ENCODE measurements at regions not wholly inside any gene's neighbourhood (a gene's known extent, or its start where the extent isn't known, plus 50 kb on each side); places are given as distances from the start of the nearest gene placed in this dataset.

GRCh38 chr4:180784940-180785339, 1458.3 kb upstream of the TENM3 start:
- Histone ChIP-seq H3K4me3 (ENCODE audit: low read length) (no peak overlapping the region), H3K9me3 (ENCODE audit: low read length) (no peaks in the 10 kb centered on the region), H3K4me1 (ENCODE audit: insufficient read depth, low read length) (no peaks in the 10 kb centered on the region), H3K27ac (ENCODE audit: low read depth, low read length) (no peak overlapping the region), H3K27me3 (ENCODE audit: insufficient read depth, low read length, poor library complexity, severe bottlenecking) (no peaks in the 10 kb centered on the region), H3K36me3 (ENCODE audit: insufficient read depth, low read length) (no peaks in the 10 kb centered on the region)
- no peak for DNase-seq
- CTCF ChIA-PET, result no interaction called here
- no peaks in the 10 kb centered on the region for H3K36me3 Mint-ChIP-seq
- no peak overlapping the region for H3K4me3 Mint-ChIP-seq
- POLR2A ChIA-PET, result no interaction called here
- H3K4me1 Mint-ChIP-seq, result no peaks in the 10 kb centered on the region
- no peak overlapping the region for H3K27ac Mint-ChIP-seq
- peaks cover 6 to 22% (median 14%) of the 10 kb centered on the region in 5 donors for H3K9me3 Mint-ChIP-seq
- no peaks in the 10 kb centered on the region for H3K27me3 Mint-ChIP-seq

GRCh38 chr4:180788729-180789128, 1454.5 kb upstream of the TENM3 start:
- Mint-ChIP-seq H3K4me3 (no peak overlapping the region), H3K36me3 (no peaks in the 10 kb centered on the region), H3K4me1 (no peaks in the 10 kb centered on the region), H3K27ac (no peak overlapping the region), H3K27me3 (no peaks in the 10 kb centered on the region), H3K9me3 (peaks cover 4 to 12% (median 8%) of the 10 kb centered on the region in 5 donors)
- Histone ChIP-seq H3K27me3 (ENCODE audit: insufficient read depth, low read length, poor library complexity, severe bottlenecking) (no peaks in the 10 kb centered on the region), H3K36me3 (ENCODE audit: insufficient read depth, low read length) (no peaks in the 10 kb centered on the region), H3K27ac (ENCODE audit: low read depth, low read length) (no peak overlapping the region), H3K4me1 (ENCODE audit: insufficient read depth, low read length) (no peaks in the 10 kb centered on the region), H3K4me3 (ENCODE audit: low read length) (no peak overlapping the region), H3K9me3 (ENCODE audit: low read length) (no peaks in the 10 kb centered on the region)
- ChIA-PET POLR2A (no interaction called here), CTCF (no interaction called here)
- no peak for DNase-seq

GRCh38 chr4:180789929-180790328, 1453.3 kb upstream of the TENM3 start:
- H3K36me3 ChIP-seq (ENCODE audit: insufficient read depth, low read length), result no peaks in the 10 kb centered on the region
- H3K4me1 ChIP-seq (ENCODE audit: insufficient read depth, low read length), result no peaks in the 10 kb centered on the region
- Mint-ChIP-seq H3K27me3 (no peaks in the 10 kb centered on the region), H3K36me3 (no peaks in the 10 kb centered on the region), H3K4me3 (no peak overlapping the region), H3K27ac (no peak overlapping the region), H3K9me3 (peaks cover 2 to 10% (median 6%) of the 10 kb centered on the region in 5 donors), H3K4me1 (no peaks in the 10 kb centered on the region)
- H3K27ac ChIP-seq (ENCODE audit: low read depth, low read length), result no peak overlapping the region
- no peaks in the 10 kb centered on the region for H3K27me3 ChIP-seq (ENCODE audit: insufficient read depth, low read length, poor library complexity, severe bottlenecking)
- CTCF ChIA-PET, result no interaction called here
- H3K9me3 ChIP-seq (ENCODE audit: low read length), result no peaks in the 10 kb centered on the region
- DNase-seq, result no peak
- POLR2A ChIA-PET, result no interaction called here
- no peak overlapping the region for H3K4me3 ChIP-seq (ENCODE audit: low read length)

- POLR2A ChIA-PET, result no interaction called here
- Histone ChIP-seq H3K27me3 (ENCODE audit: insufficient read depth, low read length, poor library complexity, severe bottlenecking) (no peaks in the 10 kb centered on the region), H3K4me1 (ENCODE audit: insufficient read depth, low read length) (no peaks in the 10 kb centered on the region), H3K36me3 (ENCODE audit: insufficient read depth, low read length) (no peaks in the 10 kb centered on the region), H3K9me3 (ENCODE audit: low read length) (no peaks in the 10 kb centered on the region), H3K4me3 (ENCODE audit: low read length) (no peak overlapping the region), H3K27ac (ENCODE audit: low read depth, low read length) (no peak overlapping the region)
- Mint-ChIP-seq H3K9me3 (peaks cover 2 to 10% (median 9%) of the 10 kb centered on the region in 5 donors), H3K4me1 (no peaks in the 10 kb centered on the region), H3K4me3 (no peak overlapping the region), H3K36me3 (no peaks in the 10 kb centered on the region), H3K27me3 (no peaks in the 10 kb centered on the region), H3K27ac (no peak overlapping the region)
- no peak for DNase-seq
- CTCF ChIA-PET, result no interaction called here
Measured at GRCh38 chr4:180790471-180790870, 1452.7 kb upstream of the TENM3 start.

GRCh38 chr4:180792541-180792940, 1450.7 kb upstream of the TENM3 start:
- H3K27ac Mint-ChIP-seq, result no peak overlapping the region
- no peaks in the 10 kb centered on the region for H3K36me3 ChIP-seq (ENCODE audit: insufficient read depth, low read length)
- no peaks in the 10 kb centered on the region for H3K27me3 Mint-ChIP-seq
- no peaks in the 10 kb centered on the region for H3K4me1 Mint-ChIP-seq
- CTCF ChIA-PET, result interaction anchor here (0.6 kb wide), 1 partner anchor 128 kb away, joined by 3 read pairs; no protein-coding TSS in a partner anchor
- no peaks in the 10 kb centered on the region for H3K36me3 Mint-ChIP-seq
- H3K9me3 ChIP-seq (ENCODE audit: low read length), result no peaks in the 10 kb centered on the region
- no peak for DNase-seq
- H3K9me3 Mint-ChIP-seq, result peaks cover 2 to 10% (median 4%) of the 10 kb centered on the region in 5 donors
- no peaks in the 10 kb centered on the region for H3K27me3 ChIP-seq (ENCODE audit: insufficient read depth, low read length, poor library complexity, severe bottlenecking)
- POLR2A ChIA-PET, result no interaction called here
- no peaks in the 10 kb centered on the region for H3K4me1 ChIP-seq (ENCODE audit: insufficient read depth, low read length)
- H3K4me3 Mint-ChIP-seq, result no peak overlapping the region
- no peak overlapping the region for H3K4me3 ChIP-seq (ENCODE audit: low read length)
- no peak overlapping the region for H3K27ac ChIP-seq (ENCODE audit: low read depth, low read length)

GRCh38 chr4:180794333-180794732, 1448.9 kb upstream of the TENM3 start:
- POLR2A ChIA-PET, result no interaction called here
- H3K27ac Mint-ChIP-seq, result no peak overlapping the region
- Histone ChIP-seq H3K4me1 (ENCODE audit: insufficient read depth, low read length) (no peaks in the 10 kb centered on the region), H3K36me3 (ENCODE audit: insufficient read depth, low read length) (no peaks in the 10 kb centered on the region), H3K27ac (ENCODE audit: low read depth, low read length) (no peak overlapping the region), H3K4me3 (ENCODE audit: low read length) (no peak overlapping the region), H3K27me3 (ENCODE audit: insufficient read depth, low read length, poor library complexity, severe bottlenecking) (no peaks in the 10 kb centered on the region), H3K9me3 (ENCODE audit: low read length) (no peaks in the 10 kb centered on the region)
- no peak overlapping the region for H3K4me3 Mint-ChIP-seq
- H3K4me1 Mint-ChIP-seq, result no peaks in the 10 kb centered on the region
- H3K9me3 Mint-ChIP-seq, result peaks cover 0 to 13% (median 4%) of the 10 kb centered on the region in 5 donors
- CTCF ChIA-PET, result no interaction called here
- H3K27me3 Mint-ChIP-seq, result no peaks in the 10 kb centered on the region
- no peaks in the 10 kb centered on the region for H3K36me3 Mint-ChIP-seq
- DNase-seq, result no peak

- Histone ChIP-seq H3K4me3 (ENCODE audit: low read length) (no peak overlapping the region), H3K27me3 (ENCODE audit: insufficient read depth, low read length, poor library complexity, severe bottlenecking) (no peaks in the 10 kb centered on the region), H3K9me3 (ENCODE audit: low read length) (no peaks in the 10 kb centered on the region), H3K36me3 (ENCODE audit: insufficient read depth, low read length) (no peaks in the 10 kb centered on the region), H3K27ac (ENCODE audit: low read depth, low read length) (no peak overlapping the region), H3K4me1 (ENCODE audit: insufficient read depth, low read length) (no peaks in the 10 kb centered on the region)
- DNase-seq, result no peak
- Mint-ChIP-seq H3K9me3 (peaks cover 2 to 11% (median 5%) of the 10 kb centered on the region in 5 donors), H3K36me3 (no peaks in the 10 kb centered on the region), H3K27ac (no peak overlapping the region), H3K27me3 (no peaks in the 10 kb centered on the region), H3K4me3 (no peak overlapping the region), H3K4me1 (no peaks in the 10 kb centered on the region)
- ChIA-PET CTCF (no interaction called here), POLR2A (no interaction called here)
Measured at GRCh38 chr4:180798036-180798577, 1445.1 kb upstream of the TENM3 start.

GRCh38 chr4:180799798-180800197, 1443.4 kb upstream of the TENM3 start:
- Mint-ChIP-seq H3K4me3 (no peak overlapping the region), H3K27ac (no peak overlapping the region), H3K36me3 (no peaks in the 10 kb centered on the region), H3K9me3 (peaks cover 2 to 14% (median 7%) of the 10 kb centered on the region in 5 donors), H3K27me3 (no peaks in the 10 kb centered on the region), H3K4me1 (no peaks in the 10 kb centered on the region)
- no peaks in the 10 kb centered on the region for H3K27me3 ChIP-seq (ENCODE audit: insufficient read depth, low read length, poor library complexity, severe bottlenecking)
- H3K4me3 ChIP-seq (ENCODE audit: low read length), result no peak overlapping the region
- H3K36me3 ChIP-seq (ENCODE audit: insufficient read depth, low read length), result no peaks in the 10 kb centered on the region
- H3K27ac ChIP-seq (ENCODE audit: low read depth, low read length), result no peak overlapping the region
- no peaks in the 10 kb centered on the region for H3K4me1 ChIP-seq (ENCODE audit: insufficient read depth, low read length)
- ChIA-PET POLR2A (no interaction called here), CTCF (no interaction called here)
- DNase-seq, result no peak
- no peaks in the 10 kb centered on the region for H3K9me3 ChIP-seq (ENCODE audit: low read length)

- H3K9me3 ChIP-seq (ENCODE audit: low read length), result no peaks in the 10 kb centered on the region
- DNase-seq, result no peak
- no peaks in the 10 kb centered on the region for H3K4me1 ChIP-seq (ENCODE audit: insufficient read depth, low read length)
- no peak overlapping the region for H3K4me3 ChIP-seq (ENCODE audit: low read length)
- no peak overlapping the region for H3K27ac Mint-ChIP-seq
- peaks cover 2 to 15% (median 4%) of the 10 kb centered on the region in 5 donors for H3K9me3 Mint-ChIP-seq
- H3K36me3 ChIP-seq (ENCODE audit: insufficient read depth, low read length), result no peaks in the 10 kb centered on the region
- no peaks in the 10 kb centered on the region for H3K36me3 Mint-ChIP-seq
- no peaks in the 10 kb centered on the region for H3K27me3 ChIP-seq (ENCODE audit: insufficient read depth, low read length, poor library complexity, severe bottlenecking)
- no peak overlapping the region for H3K27ac ChIP-seq (ENCODE audit: low read depth, low read length)
- H3K4me1 Mint-ChIP-seq, result no peaks in the 10 kb centered on the region
- no peaks in the 10 kb centered on the region for H3K27me3 Mint-ChIP-seq
- ChIA-PET POLR2A (no interaction called here), CTCF (no interaction called here)
- no peak overlapping the region for H3K4me3 Mint-ChIP-seq
Measured at GRCh38 chr4:180805101-180805500, 1438.1 kb upstream of the TENM3 start.
